Panc1 (cell line): ENCODE measurements at regions not wholly inside any gene's neighbourhood (a gene's known extent, or its start where the extent isn't known, plus 50 kb on each side); places are given as distances from the start of the nearest gene placed in this dataset.

Experiments
- ATAC-seq: fragments of 200-7000 bp; cut with Tn5 transposase; 2 replicates; pipeline ENCODE4 v1.9.1; 2020; ENCODE audit warnings: mild to moderate bottlenecking, moderate library complexity
- BruUV-seq: library from RNA; stranded (reverse); fragments of 400-500 nt; replicated peaks from 2 replicates; lab custom pipeline; 2021; lab: Mats Ljungman, UMichigan
- CTCF ChIA-PET: fragments of 300-600 bp; sonication (Branson Sonifier 250); formaldehyde crosslinking; loops from one replicate; lab custom pipeline; 2022; ENCODE audit warnings: antibody characterized with exemption; lab: Charles Lee
- POLR2A ChIA-PET: fragments of 300-600 bp; sonication (Branson Sonifier 250); formaldehyde crosslinking; loops from one replicate; lab custom pipeline; 2022; ENCODE audit warnings: antibody characterized with exemption; lab: Charles Lee
- DNase-seq: peaks from one replicate; pipeline ENCODE4 v3.0.0-alpha.2; 2010; ENCODE audit warnings: low read depth, low spot score
- H3K27ac ChIP-seq: 2 replicates; pipeline ENCODE4 v1.5.1; 2011; ENCODE audit warnings: mild to moderate bottlenecking, low read length, inconsistent platforms
- H3K27me3 ChIP-seq: fragments of 200-500 bp; sonication (Bioruptor generic); 2 replicates; pipeline ENCODE4 v1.6.0; 2014; ENCODE audit warnings: low read length, inconsistent platforms; ENCODE audit not compliant: control insufficient read depth, insufficient read depth
- H3K36me3 ChIP-seq: fragments of 200-500 bp; sonication (Bioruptor generic); 2 replicates; pipeline ENCODE4 v1.5.1; 2014; ENCODE audit warnings: inconsistent platforms, mild to moderate bottlenecking, low read length, moderate library complexity; ENCODE audit not compliant: control insufficient read depth, insufficient read depth
- H3K4me1 ChIP-seq: 2 replicates; pipeline ENCODE4 v1.5.1; 2011; ENCODE audit warnings: inconsistent platforms, mild to moderate bottlenecking, low read length, moderate library complexity; ENCODE audit not compliant: control insufficient read depth, insufficient read depth
- H3K4me3 ChIP-seq, 2 experiments: 2 replicates each; pipeline ENCODE4 v1.5.1; 2011 to 2012; ENCODE audit warnings: low read depth in 2 of 2, low read length in 2 of 2, mild to moderate bottlenecking in 2 of 2, inconsistent platforms in 1 of 2, moderate library complexity in 1 of 2
- H3K9me3 ChIP-seq: fragments of 200-500 bp; sonication (Bioruptor generic); 2 replicates; pipeline ENCODE4 v1.5.1; 2014; ENCODE audit warnings: low read depth, mild to moderate bottlenecking, inconsistent platforms, low read length, moderate library complexity; ENCODE audit not compliant: control insufficient read depth, insufficient read depth
- CTCF ChIP-seq: fragments of 450-650 bp; IDR thresholded peaks from 2 replicates; pipeline ENCODE4 v1.5.1; 2017; ENCODE audit warnings: mild to moderate bottlenecking
- POLR2AphosphoS5 ChIP-seq: IDR thresholded peaks from 2 replicates; pipeline ENCODE4 v1.6.1; 2012; ENCODE audit warnings: mild to moderate bottlenecking, low read depth, low read length, moderate library complexity
- REST ChIP-seq, 2 experiments: IDR thresholded peaks; 2 replicates each; pipeline ENCODE4 v1.6.1; 2011 to 2012; ENCODE audit warnings: low read depth in 2 of 2, control low read depth in 1 of 2, low read length in 1 of 2, mild to moderate bottlenecking in 1 of 2, moderate library complexity in 1 of 2; ENCODE audit not compliant: insufficient read depth in 1 of 2
- SIN3A ChIP-seq: IDR thresholded peaks from 2 replicates; pipeline ENCODE4 v1.6.1; 2012; ENCODE audit warnings: low read depth, mild to moderate bottlenecking, low read length, moderate library complexity, borderline replicate concordance; ENCODE audit not compliant: insufficient read depth
- TCF7L2 ChIP-seq: IDR thresholded peaks from 2 replicates; pipeline ENCODE4 v1.6.1; 2011; ENCODE audit warnings: mild to moderate bottlenecking, low read depth, low read length, inconsistent platforms
- in situ Hi-C: cut with HindIII; loops from 2 replicates; pipeline ENCODE4 v1.10.0; 2016; ENCODE audit warnings: low sequenced_read_pairs, low pct_unique_long_range_greater_than_20kb
- intact Hi-C: fragments of 100-400 bp; cut with micrococcal nuclease; formaldehyde crosslinking; loops from one replicate; pipeline ENCODE4 v1.10.0; 2022; ENCODE audit not compliant: unreplicated experiment

GRCh38 chr10:29746080-29746797 is 111.5 kb upstream of the SVIL start:
- H3K4me3 ChIP-seq: no peak overlapping the region
- in situ Hi-C loops (no loop called here), intact Hi-C loops (no loop called here)
- DNase-seq: no peak
- no peaks in the 10 kb centered on the region for H3K9me3 ChIP-seq
- no peaks in the 10 kb centered on the region for H3K27me3 ChIP-seq
- H3K4me1 ChIP-seq: no peaks in the 10 kb centered on the region
- H3K27ac ChIP-seq: no peak overlapping the region
- H3K36me3 ChIP-seq: no peaks in the 10 kb centered on the region
- TF ChIP-seq TCF7L2 (no peak), CTCF (no peak), SIN3A (no peak), REST (IDR thresholded peaks at IDR 0.05; ENCODE audit: insufficient read depth in 1 of 2, low read depth in 2 of 2, low read length in 1 of 2) (no peak), POLR2AphosphoS5 (no peak)
- BruUV-seq: no TSS peak
- no peak for ATAC-seq
- ChIA-PET CTCF (interaction anchor here (0.7 kb wide), 1 partner anchor 411 kb away, joined by 6 read pairs; no protein-coding TSS in a partner anchor), POLR2A (no interaction called here)

- TF ChIP-seq CTCF: no peak
- TF ChIP-seq SIN3A: no peak
- TF ChIP-seq POLR2AphosphoS5: no peak
- no peak for TF ChIP-seq TCF7L2
- no peak for TF ChIP-seq REST (IDR thresholded peaks at IDR 0.05; ENCODE audit: insufficient read depth in 1 of 2, low read depth in 2 of 2, low read length in 1 of 2)
- ATAC-seq (no peak), DNase-seq (no peak)
- Histone ChIP-seq H3K27ac (no peak overlapping the region; the same call in 1 of the 2 replicates), H3K27me3 (no peaks in the 10 kb centered on the region), H3K4me1 (peaks cover 4% of the 10 kb centered on the region), H3K9me3 (no peaks in the 10 kb centered on the region), H3K36me3 (no peaks in the 10 kb centered on the region), H3K4me3 (no peak overlapping the region)
- in situ Hi-C loops: no loop called here
- intact Hi-C loops: no loop called here
- ChIA-PET POLR2A (no interaction called here), CTCF (no interaction called here)
- no TSS peak for BruUV-seq
These were observed 106.3 kb upstream of the SVIL start for GRCh38 chr10:29740981-29741545.
